Suprapubic skin (tissue), 3 donors: ENCODE measurements at regions not wholly inside any gene's neighbourhood (a gene's known extent, or its start where the extent isn't known, plus 50 kb on each side); places are given as distances from the start of the nearest gene placed in this dataset.

Experiments used
- EP300 ChIP-seq: sonication (generic); formaldehyde crosslinking; IDR thresholded peaks from one replicate; pipeline ENCODE4 v1.6.1; 2017; ENCODE audit warnings: antibody characterized with exemption
- POLR2A ChIP-seq, 2 donors: fragments of 450-650 bp; IDR thresholded peaks; one replicate each; pipeline ENCODE4 v1.6.1; 2017; ENCODE audit warnings: antibody characterized with exemption in 2 of 2, mild to moderate bottlenecking in 2 of 2, moderate library complexity in 2 of 2
- TF ChIP-seq, protein P1 (sequence below), 2 donors: fragments of 200-600 bp in 1 of 2; fragments of 450-650 bp in 1 of 2; sonication (generic) in 1 of 2; IDR thresholded peaks; one replicate each; pipeline ENCODE4 v1.5.1; 2016 to 2019; ENCODE audit warnings: antibody characterized with exemption in 2 of 2, mild to moderate bottlenecking in 1 of 2, moderate library complexity in 1 of 2

DNA sequence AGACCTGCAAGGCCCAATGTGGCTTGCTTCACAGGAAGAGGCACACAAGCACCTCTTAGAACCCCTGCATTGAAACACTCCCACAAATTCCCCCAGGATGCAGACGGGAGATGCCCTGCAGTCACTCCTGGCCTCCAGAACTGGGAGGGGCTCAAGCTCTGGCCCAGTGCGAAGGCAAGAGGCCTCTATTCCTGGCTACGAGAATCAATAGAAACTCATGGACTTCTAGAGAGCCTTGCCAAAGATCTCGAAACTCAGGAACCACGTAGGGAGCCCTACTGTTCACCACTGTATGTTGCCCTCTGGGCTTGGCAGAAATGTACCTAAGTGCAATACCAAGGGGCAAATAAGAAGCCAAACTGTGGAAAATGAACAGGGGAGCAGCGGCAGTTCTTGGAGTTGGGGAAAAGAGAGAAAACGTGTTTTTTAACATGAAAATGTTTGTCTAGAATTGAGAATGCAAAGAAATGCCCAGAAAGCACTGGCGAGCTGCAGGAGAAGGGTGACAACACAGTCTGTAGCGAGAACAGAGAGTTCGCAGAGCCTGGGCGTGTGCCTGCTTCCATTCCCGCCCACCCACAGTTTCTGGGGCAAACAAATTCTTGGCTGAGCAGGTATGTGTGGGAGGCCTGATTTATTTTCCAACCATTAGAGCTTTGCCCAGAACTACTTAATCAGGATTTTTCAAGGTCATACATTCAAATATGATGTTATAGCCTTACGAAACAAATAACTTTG lies 260.5 kb upstream of the KLF14 start:
- TF ChIP-seq, protein P1, sequence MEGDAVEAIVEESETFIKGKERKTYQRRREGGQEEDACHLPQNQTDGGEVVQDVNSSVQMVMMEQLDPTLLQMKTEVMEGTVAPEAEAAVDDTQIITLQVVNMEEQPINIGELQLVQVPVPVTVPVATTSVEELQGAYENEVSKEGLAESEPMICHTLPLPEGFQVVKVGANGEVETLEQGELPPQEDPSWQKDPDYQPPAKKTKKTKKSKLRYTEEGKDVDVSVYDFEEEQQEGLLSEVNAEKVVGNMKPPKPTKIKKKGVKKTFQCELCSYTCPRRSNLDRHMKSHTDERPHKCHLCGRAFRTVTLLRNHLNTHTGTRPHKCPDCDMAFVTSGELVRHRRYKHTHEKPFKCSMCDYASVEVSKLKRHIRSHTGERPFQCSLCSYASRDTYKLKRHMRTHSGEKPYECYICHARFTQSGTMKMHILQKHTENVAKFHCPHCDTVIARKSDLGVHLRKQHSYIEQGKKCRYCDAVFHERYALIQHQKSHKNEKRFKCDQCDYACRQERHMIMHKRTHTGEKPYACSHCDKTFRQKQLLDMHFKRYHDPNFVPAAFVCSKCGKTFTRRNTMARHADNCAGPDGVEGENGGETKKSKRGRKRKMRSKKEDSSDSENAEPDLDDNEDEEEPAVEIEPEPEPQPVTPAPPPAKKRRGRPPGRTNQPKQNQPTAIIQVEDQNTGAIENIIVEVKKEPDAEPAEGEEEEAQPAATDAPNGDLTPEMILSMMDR (IDR thresholded peaks at IDR 0.05), result no peak
- TF ChIP-seq POLR2A (IDR thresholded peaks at IDR 0.05), result no peak
- no peak for TF ChIP-seq EP300
